NB4 (cell line): ENCODE measurements at regions not wholly inside any gene's neighbourhood (a gene's known extent, or its start where the extent isn't known, plus 50 kb on each side); places are given as distances from the start of the nearest gene placed in this dataset.

Source experiments
- MYC ChIP-seq: IDR thresholded peaks from 2 replicates; pipeline ENCODE4 v1.6.1; 2011; ENCODE audit warnings: low read depth, low read length
- POLR2A ChIP-seq: IDR thresholded peaks from 2 replicates; pipeline ENCODE4 v1.6.1; 2011; ENCODE audit warnings: mild to moderate bottlenecking; ENCODE audit not compliant: insufficient read length; ENCODE audit errors: extremely low read depth
- TF ChIP-seq, protein P1 (sequence below): IDR thresholded peaks from one replicate; pipeline ENCODE4 v1.5.1; 2012; ENCODE audit warnings: low read depth, low read length
- TF ChIP-seq, protein P2 (sequence below): IDR thresholded peaks from 2 replicates; pipeline ENCODE4 v1.6.1; 2011; ENCODE audit warnings: low read depth, low read length

DNA sequence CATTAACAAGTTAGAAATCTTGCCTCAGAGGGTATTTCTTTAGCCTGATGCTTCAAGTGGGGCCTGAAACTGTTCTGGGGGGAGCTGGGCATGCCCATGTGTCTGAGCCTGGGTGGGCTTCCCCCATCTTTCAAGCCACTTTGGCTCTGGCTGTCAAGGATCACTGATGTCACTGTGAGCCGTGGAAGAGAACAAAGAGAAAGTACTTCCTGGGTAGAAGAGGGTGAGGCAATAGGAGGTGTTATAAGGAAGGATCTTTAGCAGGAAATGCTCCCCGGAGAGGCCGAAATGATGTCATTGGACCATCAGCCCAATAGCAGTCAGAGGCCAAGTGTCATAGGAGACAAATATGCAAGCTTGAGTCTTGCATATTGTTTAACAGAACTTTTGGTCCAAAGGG is 228.4 kb upstream of the MEX3C start:
- TF ChIP-seq POLR2A = no peak
- TF ChIP-seq, protein P1, sequence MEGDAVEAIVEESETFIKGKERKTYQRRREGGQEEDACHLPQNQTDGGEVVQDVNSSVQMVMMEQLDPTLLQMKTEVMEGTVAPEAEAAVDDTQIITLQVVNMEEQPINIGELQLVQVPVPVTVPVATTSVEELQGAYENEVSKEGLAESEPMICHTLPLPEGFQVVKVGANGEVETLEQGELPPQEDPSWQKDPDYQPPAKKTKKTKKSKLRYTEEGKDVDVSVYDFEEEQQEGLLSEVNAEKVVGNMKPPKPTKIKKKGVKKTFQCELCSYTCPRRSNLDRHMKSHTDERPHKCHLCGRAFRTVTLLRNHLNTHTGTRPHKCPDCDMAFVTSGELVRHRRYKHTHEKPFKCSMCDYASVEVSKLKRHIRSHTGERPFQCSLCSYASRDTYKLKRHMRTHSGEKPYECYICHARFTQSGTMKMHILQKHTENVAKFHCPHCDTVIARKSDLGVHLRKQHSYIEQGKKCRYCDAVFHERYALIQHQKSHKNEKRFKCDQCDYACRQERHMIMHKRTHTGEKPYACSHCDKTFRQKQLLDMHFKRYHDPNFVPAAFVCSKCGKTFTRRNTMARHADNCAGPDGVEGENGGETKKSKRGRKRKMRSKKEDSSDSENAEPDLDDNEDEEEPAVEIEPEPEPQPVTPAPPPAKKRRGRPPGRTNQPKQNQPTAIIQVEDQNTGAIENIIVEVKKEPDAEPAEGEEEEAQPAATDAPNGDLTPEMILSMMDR = no peak
- no peak for TF ChIP-seq MYC
- TF ChIP-seq, protein P2, sequence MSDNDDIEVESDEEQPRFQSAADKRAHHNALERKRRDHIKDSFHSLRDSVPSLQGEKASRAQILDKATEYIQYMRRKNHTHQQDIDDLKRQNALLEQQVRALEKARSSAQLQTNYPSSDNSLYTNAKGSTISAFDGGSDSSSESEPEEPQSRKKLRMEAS = no peak
